GM18909 (cell line): ENCODE measurements at regions not wholly inside any gene's neighbourhood (a gene's known extent, or its start where the extent isn't known, plus 50 kb on each side); places are given as distances from the start of the nearest gene placed in this dataset.

Source experiments
- ATAC-seq: cut with Tn5 transposase; IDR thresholded peaks from one replicate; pipeline ENCODE4 v1.9.1; 2021; ENCODE audit warnings: mild to moderate bottlenecking; ENCODE audit not compliant: unreplicated experiment, poor library complexity

DNA sequence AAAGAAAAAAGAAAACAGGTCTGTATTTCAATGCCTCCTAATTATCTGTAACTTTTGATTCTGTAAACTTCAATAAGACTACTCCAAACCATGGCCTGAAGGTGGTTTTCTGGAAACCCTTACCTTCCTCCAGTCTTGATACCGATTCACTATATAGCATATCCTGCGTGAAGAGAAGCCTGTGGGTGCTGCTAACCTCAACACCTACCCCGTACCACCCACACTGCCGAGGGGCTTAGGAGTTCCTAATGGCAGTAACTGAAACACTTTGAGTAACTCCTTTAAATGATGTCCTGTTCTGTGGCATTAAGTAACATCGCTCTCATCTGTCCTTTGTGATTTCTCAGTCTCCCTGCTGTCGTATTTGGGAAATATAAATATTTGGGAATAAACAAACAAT lies 104.5 kb upstream of the CARMIL1 start:
- no peak for ATAC-seq

GRCh38 chr6:25175196-25175595 lies 104.0 kb upstream of the CARMIL1 start:
- ATAC-seq = no peak

DNA sequence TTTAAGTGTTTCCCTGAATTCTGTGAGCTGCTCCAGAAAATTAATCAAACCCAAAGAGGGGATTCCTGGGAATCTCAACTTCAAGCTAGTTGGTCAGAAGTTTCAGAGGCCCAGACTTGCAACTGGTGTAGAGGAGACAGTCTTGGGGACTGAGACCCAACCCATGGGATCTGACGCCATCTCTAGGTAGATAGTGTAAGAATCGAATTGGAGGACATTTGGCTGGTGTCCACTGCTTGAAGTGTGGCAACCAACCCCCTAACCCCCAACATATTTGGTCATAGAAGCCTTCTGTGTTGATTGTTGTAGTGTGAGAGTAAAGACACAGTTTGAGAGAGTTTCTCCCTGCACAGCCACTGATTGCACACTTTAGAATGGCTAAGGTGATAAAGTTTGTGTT lies 103.5 kb upstream of the CARMIL1 start:
- no peak for ATAC-seq

DNA sequence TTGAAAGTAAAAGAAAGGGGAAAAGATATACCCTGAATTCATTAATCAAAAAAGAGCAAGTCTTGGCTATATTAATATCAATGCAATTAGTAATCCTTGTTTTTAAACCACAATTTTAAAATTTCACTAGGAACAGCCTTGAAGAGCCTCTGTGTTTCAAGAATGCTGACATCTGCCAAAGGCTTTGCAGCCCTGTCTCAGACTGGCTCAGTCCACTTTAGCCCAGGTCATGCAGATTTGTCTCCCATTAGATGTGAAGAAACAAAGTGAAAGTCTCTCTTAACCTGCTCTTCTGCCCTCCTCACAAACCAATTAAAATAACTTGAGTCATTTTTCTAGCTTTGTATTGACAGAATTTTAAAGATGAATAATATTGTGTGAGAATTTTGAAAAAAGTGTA lies 102.7 kb upstream of the CARMIL1 start:
- ATAC-seq = no peak

GRCh38 chr6:25177500-25178028 lies 101.6 kb upstream of the CARMIL1 start:
- no peak for ATAC-seq

GRCh38 chr6:25178336-25179035 lies 100.7 kb upstream of the CARMIL1 start:
- no peak for ATAC-seq

GRCh38 chr6:25179051-25179778 lies 100.0 kb upstream of the CARMIL1 start:
- no peak for ATAC-seq

DNA sequence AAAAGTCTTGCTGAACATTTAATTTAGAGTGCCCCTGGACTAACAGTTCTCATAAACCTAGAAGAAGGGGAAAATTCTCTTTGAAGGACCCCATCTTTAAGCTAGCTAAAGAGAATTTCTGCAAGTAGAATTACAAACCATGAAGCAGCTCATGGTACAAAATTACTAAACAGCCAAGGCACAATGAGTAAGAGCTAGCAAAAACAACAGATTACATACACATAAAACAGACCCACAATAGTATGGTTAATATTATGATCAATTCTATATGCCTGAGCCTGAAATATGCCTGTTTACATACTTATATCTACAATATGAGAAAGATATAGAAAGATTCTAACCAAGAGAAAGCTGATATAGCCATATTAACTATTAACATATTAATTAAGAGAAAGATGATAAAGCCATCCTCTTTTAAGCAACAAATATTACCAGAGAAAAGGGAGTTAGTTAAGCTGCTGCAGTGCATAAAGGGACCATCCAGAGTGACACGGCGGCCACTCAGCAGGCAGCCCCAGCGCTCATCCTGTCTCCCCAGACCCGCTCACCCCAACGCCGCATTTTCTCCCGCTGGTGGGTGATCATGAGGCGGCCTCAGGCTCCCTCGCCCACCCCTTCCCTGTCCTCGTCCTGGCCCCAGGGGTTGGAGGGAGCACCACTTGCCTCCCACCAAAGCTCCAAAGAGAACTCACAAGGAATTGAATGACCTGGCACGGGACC lies 98.4 kb upstream of the CARMIL1 start:
- ATAC-seq = no peak

DNA sequence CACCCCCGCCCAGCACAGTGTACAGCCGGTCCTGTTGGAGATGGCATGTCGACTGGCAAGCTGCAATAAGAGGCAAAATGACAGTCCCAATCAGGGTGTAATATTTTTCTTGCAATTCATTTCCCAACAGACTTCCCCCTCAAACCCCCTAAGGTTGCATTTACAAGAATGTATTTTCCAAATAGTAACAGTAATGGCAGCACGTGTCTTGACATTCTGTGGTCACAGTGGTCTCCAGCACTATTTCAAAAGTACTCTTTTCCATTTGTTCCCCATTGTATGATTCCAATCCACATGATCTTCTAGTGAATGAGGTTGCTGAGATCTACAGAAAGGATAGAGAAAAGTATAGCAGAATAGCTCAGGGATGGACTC lies 97.8 kb upstream of the CARMIL1 start:
- no peak for ATAC-seq

GRCh38 chr6:25181923-25182322 lies 97.3 kb upstream of the CARMIL1 start:
- ATAC-seq = no peak

DNA sequence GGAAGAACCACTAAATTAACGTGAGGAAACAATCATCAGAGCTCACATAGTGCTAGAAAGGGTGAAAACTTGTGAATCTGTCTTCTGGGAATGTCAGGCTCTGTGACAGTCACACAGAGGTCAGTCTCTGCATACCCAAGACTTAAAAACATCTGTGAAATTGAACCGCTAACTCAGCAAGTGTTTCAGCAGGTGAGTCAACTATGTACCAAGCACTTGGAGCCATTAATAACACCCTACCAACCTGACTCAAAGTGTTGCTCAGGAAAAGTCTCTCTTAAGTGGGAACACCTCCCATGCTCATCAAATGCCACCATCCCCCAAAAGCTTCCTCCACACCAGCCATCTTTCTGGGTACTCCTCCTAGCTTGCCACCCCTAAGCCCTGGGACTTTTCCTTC lies 92.3 kb upstream of the CARMIL1 start:
- ATAC-seq = no peak

- ATAC-seq = no peak
Measured at GRCh38 chr6:25188232-25188631, 90.9 kb upstream of the CARMIL1 start.

DNA sequence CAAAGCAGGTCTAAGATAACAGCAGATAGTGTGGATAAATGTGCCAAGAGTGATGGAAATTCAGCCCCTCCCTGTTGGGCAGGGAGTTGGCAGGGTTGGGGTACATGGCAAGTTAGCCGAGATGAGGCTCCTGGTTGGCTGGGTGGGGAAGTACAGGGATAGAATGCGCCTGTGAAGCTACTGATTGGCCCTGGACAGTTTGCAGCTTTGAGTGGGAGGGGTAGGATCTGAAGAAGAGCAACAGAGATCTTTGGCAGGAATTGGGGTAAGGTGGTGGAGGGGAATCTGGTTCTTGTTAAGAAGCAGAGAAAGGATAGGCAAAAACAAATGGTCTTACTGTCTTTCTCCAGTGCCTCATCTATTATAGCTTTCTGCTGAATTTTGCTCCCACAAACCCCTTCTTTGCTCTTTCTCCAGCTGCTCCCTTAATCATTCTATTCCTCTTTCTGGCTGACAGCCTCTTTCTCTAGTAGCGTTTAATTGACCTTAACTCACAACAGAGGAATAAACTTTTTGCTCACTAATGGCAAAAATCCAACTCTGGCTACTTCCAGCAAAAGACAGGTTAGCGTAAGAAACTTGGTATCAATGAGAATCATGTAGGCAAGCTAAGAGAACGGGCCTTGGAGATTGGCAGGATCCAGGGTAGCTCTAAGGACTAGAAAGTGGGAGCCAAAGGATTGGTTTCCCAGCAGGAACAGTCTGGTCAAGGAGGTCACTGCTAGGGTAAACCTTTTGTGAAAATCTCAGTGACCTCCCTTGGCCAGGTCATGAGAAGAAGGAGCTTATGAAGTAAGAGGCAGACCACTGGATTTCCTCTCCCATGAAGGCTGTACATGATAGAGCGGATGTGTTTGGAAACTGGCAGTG lies 86.3 kb upstream of the CARMIL1 start:
- ATAC-seq = no peak

DNA sequence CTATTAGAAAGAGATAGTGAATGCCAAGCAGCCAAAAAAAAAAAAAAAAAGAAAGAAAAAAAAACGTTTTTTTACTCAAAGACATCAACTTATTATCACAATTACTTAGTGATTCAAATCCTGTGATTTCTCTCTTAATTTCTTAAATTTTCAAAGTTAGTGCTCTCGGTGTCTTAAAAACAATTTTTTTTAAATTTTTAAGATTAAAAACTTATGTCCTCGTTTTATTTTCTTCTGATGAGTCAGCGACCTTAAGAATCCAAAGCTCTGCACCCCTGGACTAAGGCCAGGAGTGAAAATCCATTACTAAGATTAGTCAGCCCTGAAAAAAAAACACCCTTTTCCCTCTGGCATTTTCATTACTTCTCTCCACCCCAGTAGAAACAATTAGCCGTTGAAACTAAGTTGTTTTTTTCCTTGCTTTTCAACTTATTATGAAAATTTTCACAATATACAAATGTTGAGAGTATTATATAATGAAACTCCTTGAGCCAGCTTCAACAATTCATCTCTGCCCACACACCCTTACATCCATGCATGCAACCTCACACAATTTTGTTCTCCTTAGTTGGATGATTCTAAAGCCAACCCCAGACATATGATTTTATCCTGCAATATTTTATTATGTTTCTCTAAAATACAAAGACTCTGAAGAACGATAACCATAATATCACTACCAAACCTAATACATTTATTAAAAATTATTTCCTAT lies 85.6 kb upstream of the CARMIL1 start:
- ATAC-seq = no peak

DNA sequence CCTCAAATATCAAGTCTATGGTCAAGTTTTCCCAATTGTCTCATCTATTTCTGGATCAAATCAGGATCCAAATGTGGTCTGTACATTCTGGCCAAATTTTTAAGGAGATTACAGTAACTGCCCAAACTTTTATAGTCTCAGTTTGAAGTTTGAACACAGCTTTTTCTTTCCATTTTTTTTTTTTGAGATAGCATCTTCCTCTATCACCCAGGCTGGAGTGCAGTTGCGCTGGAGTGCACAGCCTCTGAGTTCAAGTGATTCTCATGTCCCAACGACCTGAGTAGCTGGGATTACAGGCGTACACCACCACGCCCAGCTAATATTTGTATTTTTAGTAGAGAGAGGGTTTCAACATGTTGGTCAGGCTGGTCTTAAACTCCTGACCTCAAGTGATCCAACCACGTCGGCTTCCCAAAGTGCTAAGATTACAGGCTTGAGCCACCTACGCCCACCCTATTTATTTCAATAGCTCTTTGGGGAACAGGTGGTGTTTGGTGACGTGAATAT lies 84.9 kb upstream of the CARMIL1 start:
- ATAC-seq = no peak

DNA sequence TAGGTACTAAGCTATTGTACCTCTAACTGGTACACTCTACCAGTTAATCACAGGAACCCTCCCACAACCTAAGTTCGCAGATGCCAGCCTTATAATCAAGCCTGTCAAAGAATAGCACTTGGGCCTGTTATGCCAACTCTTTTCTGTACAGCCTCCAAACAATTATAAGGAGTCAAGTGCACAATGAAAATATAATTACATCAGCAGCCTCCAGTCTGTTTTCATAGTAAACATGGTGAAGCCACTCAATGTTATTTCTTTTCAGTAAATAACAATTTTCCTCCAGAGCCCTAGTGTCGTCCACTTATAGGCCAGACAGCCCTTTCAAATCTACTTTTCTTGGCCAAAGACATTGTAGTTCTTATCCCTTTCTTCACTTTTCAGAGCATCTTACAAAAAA lies 82.7 kb upstream of the CARMIL1 start:
- ATAC-seq = no peak

GRCh38 chr6:25197111-25197510 lies 82.1 kb upstream of the CARMIL1 start:
- no peak for ATAC-seq

DNA sequence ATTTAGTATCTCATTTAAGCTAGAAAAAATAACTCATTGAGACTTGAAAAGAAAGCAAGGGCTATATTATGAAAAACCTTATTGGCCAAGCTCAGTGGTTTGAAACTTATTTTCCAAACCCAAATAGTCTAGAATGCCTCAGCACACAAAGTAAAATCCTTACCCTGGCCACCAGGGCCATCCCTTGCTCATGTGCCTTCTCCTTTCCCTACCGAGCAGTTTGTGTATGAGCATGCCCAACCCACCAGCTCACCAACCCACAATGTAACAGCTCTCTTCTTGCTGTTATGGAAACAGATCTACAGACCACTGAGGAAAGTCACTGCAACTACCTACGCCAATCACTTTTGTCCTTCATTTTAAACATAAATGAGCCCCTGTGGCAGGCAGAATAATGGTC lies 79.6 kb upstream of the CARMIL1 start:
- no peak for ATAC-seq

DNA sequence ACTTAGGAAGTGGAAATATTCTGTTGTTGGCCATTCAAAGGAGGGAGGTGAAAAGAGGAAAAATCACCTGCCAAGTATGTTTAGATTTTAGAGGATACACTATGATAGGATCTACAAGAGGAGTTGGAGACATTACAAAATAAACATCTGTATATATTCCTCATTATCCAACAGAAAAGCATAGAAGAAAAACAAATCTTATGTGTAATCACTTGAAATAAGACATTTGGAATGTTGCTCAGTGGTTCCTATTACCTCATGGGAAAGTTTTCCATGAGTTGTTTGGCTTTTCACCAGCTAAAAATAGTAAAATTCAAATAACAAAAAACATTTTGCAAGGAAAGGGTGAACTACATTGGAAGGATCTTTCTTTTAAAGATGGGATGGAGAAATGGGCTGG lies 76.7 kb upstream of the CARMIL1 start:
- ATAC-seq = no peak

DNA sequence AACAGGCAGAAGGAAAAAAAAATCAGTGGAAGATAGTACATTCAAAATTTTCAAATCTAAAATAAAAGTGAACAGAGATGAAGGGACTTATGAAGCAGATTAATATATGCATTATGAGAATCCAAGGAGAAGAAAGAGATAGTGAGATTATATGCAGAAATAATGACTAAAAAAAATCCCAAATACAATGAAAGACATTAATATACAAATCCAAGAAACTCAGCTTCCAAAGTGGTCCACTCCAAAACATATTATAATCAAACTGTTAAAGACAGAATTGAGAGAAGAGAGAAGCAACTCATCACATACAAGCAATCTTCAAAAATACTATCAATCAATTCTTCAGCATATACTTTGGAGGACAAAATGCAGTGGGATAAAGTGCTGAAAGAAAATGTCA lies 73.5 kb upstream of the CARMIL1 start:
- ATAC-seq = no peak
